ENCODE measurements at regions not wholly inside any gene's neighbourhood (a gene's known extent, or its start where the extent isn't known, plus 50 kb on each side); places are given as distances from the start of the nearest gene placed in this dataset.

- TF ChIP-seq CTCF (IDR thresholded peaks at IDR 0.05; ENCODE audit: poor library complexity, severe bottlenecking) = no peak
- Histone ChIP-seq H3K27ac (ENCODE audit: poor library complexity, severe bottlenecking) (no peak overlapping the region), H3K4me1 (ENCODE audit: insufficient read depth, poor library complexity, severe bottlenecking) (no peaks in the 10 kb centered on the region)
Measured at GRCh38 chr3:72022027-72022426, 237.1 kb upstream of the PROK2 start.

GRCh38 chr3:72021531-72021930, 236.6 kb upstream of the PROK2 start:
- no peak for TF ChIP-seq CTCF (IDR thresholded peaks at IDR 0.05; ENCODE audit: poor library complexity, severe bottlenecking)

More at GRCh38 chr3:72022027-72022426, 237.1 kb upstream of the PROK2 start:
- DNase-seq (ENCODE audit: low spot score) (no peak), ATAC-seq (ENCODE audit: low read depth) (no peak)
- Histone ChIP-seq H3K36me3 (ENCODE audit: low read depth) (no peaks in the 10 kb centered on the region), H3K27me3 (ENCODE audit: insufficient read depth, poor library complexity, severe bottlenecking) (no peaks in the 10 kb centered on the region), H3K9me3 (ENCODE audit: severe bottlenecking) (no peaks in the 10 kb centered on the region), H3K4me3 (ENCODE audit: severe bottlenecking) (no peak overlapping the region)

GRCh38 chr3:72018343-72018984, 233.5 kb upstream of the PROK2 start:
- DNase-seq (ENCODE audit: low spot score) = no peak
- Histone ChIP-seq H3K27ac (ENCODE audit: poor library complexity, severe bottlenecking) (no peak overlapping the region), H3K4me3 (ENCODE audit: severe bottlenecking) (no peak overlapping the region), H3K4me1 (ENCODE audit: insufficient read depth, poor library complexity, severe bottlenecking) (no peaks in the 10 kb centered on the region), H3K36me3 (ENCODE audit: low read depth) (no peaks in the 10 kb centered on the region), H3K9me3 (ENCODE audit: severe bottlenecking) (no peaks in the 10 kb centered on the region), H3K27me3 (ENCODE audit: insufficient read depth, poor library complexity, severe bottlenecking) (no peaks in the 10 kb centered on the region)
- ATAC-seq (ENCODE audit: low read depth) = no peak
- TF ChIP-seq CTCF (IDR thresholded peaks at IDR 0.05; ENCODE audit: poor library complexity, severe bottlenecking) = no peak

More at GRCh38 chr3:72021531-72021930, 236.6 kb upstream of the PROK2 start:
- Histone ChIP-seq H3K9me3 (ENCODE audit: severe bottlenecking) (no peaks in the 10 kb centered on the region), H3K36me3 (ENCODE audit: low read depth) (no peaks in the 10 kb centered on the region), H3K27me3 (ENCODE audit: insufficient read depth, poor library complexity, severe bottlenecking) (no peaks in the 10 kb centered on the region), H3K4me1 (ENCODE audit: insufficient read depth, poor library complexity, severe bottlenecking) (no peaks in the 10 kb centered on the region), H3K4me3 (ENCODE audit: severe bottlenecking) (no peak overlapping the region), H3K27ac (ENCODE audit: poor library complexity, severe bottlenecking) (no peak overlapping the region)
- DNase-seq (ENCODE audit: low spot score) (no peak), ATAC-seq (ENCODE audit: low read depth) (no peak)

GRCh38 chr3:72017935-72018334, 233.0 kb upstream of the PROK2 start:
- Histone ChIP-seq H3K4me3 (ENCODE audit: severe bottlenecking) (no peak overlapping the region), H3K9me3 (ENCODE audit: severe bottlenecking) (no peaks in the 10 kb centered on the region), H3K27ac (ENCODE audit: poor library complexity, severe bottlenecking) (no peak overlapping the region), H3K27me3 (ENCODE audit: insufficient read depth, poor library complexity, severe bottlenecking) (no peaks in the 10 kb centered on the region), H3K36me3 (ENCODE audit: low read depth) (no peaks in the 10 kb centered on the region), H3K4me1 (ENCODE audit: insufficient read depth, poor library complexity, severe bottlenecking) (no peaks in the 10 kb centered on the region)
- DNase-seq (ENCODE audit: low spot score) = no peak
- TF ChIP-seq CTCF (IDR thresholded peaks at IDR 0.05; ENCODE audit: poor library complexity, severe bottlenecking) = no peak
- ATAC-seq (ENCODE audit: low read depth) = no peak

- Histone ChIP-seq H3K36me3 (ENCODE audit: low read depth) (no peaks in the 10 kb centered on the region), H3K27ac (ENCODE audit: poor library complexity, severe bottlenecking) (no peak overlapping the region), H3K4me3 (ENCODE audit: severe bottlenecking) (no peak overlapping the region), H3K4me1 (ENCODE audit: insufficient read depth, poor library complexity, severe bottlenecking) (no peaks in the 10 kb centered on the region), H3K9me3 (ENCODE audit: severe bottlenecking) (no peaks in the 10 kb centered on the region), H3K27me3 (ENCODE audit: insufficient read depth, poor library complexity, severe bottlenecking) (no peaks in the 10 kb centered on the region)
- TF ChIP-seq CTCF (IDR thresholded peaks at IDR 0.05; ENCODE audit: poor library complexity, severe bottlenecking) = no peak
- no peak for DNase-seq (ENCODE audit: low spot score)
- no peak for ATAC-seq (ENCODE audit: low read depth)
Measured at GRCh38 chr3:72017311-72017710, 232.4 kb upstream of the PROK2 start.
